ENCODE measurements at regions not wholly inside any gene's neighbourhood (a gene's known extent, or its start where the extent isn't known, plus 50 kb on each side); places are given as distances from the start of the nearest gene placed in this dataset.
A peak's percentile ranks its signal among the peaks of the same experiment; 100 is the strongest.

DNA sequence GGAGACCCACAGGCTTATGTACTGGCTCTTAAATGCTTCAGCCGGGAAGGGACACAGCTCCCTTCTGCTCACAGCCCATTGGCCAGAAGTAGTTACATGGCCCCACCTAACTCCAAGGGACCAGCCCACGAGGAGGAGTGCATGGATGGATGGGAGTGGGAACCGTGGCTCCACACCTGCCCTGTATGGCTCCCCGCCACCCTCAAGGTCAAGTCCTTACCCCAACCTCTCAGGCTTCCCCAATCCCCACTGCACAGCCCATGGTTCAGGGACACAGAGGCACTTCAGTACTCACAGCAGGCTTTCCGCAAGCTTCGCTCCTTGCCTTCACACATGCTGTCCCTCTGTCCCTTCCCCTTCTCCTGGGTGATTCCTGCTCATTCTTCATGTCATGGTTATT lies 137.9 kb upstream of the KCNG1 start:
- no peak for FAIRE-seq
- no peak for ATAC-seq
- in situ Hi-C loops (cut with MboI), result no loop called here
- Histone ChIP-seq H2AFZ (ENCODE audit: low read depth, low read length) (no peak overlapping the region), H3K4me1 (replicated peaks in 1 of 2; ENCODE audit: control insufficient read depth in 2 of 2, insufficient read depth in 2 of 2, low read length in 2 of 2) (no peaks in the 10 kb centered on the region), H3K36me3 (ENCODE audit: control insufficient read depth, insufficient read depth, low read length) (no peaks in the 10 kb centered on the region), H3K9me1 (ENCODE audit: control insufficient read depth, insufficient read depth, low read length) (no peaks in the 10 kb centered on the region), H3K79me2 (ENCODE audit: control insufficient read depth, insufficient read depth, low read length) (no peaks in the 10 kb centered on the region), H3K9me3 (replicated peaks; ENCODE audit: control insufficient read depth, insufficient read depth, low read depth, low read length) (no peaks in the 10 kb centered on the region), H3K9ac (ENCODE audit: insufficient read depth in 1 of 2, low read depth in 2 of 2, low read length in 2 of 2) (0 out of 4 replicates have a peak overlapping the region, but pooled peaks of 1 of the 2 experiments have one; percentile 35), H4K20me1 (replicated peaks; ENCODE audit: control insufficient read depth, insufficient read depth, low read length) (peaks cover 6% of the 10 kb centered on the region; the same call in 1 of the 2 replicates), H3K4me2 (ENCODE audit: insufficient read depth, low read length) (no peak overlapping the region), H3K27me3 (ENCODE audit: control insufficient read depth in 2 of 2, insufficient read depth in 2 of 2, low read length in 2 of 2) (peaks cover 23 to 62% of the 10 kb centered on the region in 2 experiments), H3K4me3 (no peak overlapping the region), H3K27ac (ENCODE audit: extremely low read depth, low read depth, low read length) (no peak overlapping the region)
- BruUV-seq (replicated peaks), result no TSS peak
- DNase-seq (ENCODE audit: extremely low read depth in 1 of 4, low spot score in 3 of 4), result no peak
- intact Hi-C loops (cut with micrococcal nuclease), result no loop called here
- 2% methylated on average over 6 of the region's 6 CpGs for WGBS (ENCODE audit: insufficient coverage, low coverage, missing lambda C conversion rate)
- CTCF ChIA-PET (ENCODE audit: low intra/inter-chr PET ratio), result no interaction called here
- POLR2A ChIA-PET, result interaction anchor here (0.7 kb wide), 1 partner anchor 61 kb away, joined by 3 read pairs; no protein-coding TSS in a partner anchor
- TF ChIP-seq ILF3 (IDR thresholded peaks at IDR 0.05; ENCODE audit: borderline replicate concordance), result no peak
- TF ChIP-seq SREBF1 (IDR thresholded peaks at IDR 0.05; ENCODE audit: borderline replicate concordance, low read depth, low read length), result no peak
- TF ChIP-seq, protein P1, sequence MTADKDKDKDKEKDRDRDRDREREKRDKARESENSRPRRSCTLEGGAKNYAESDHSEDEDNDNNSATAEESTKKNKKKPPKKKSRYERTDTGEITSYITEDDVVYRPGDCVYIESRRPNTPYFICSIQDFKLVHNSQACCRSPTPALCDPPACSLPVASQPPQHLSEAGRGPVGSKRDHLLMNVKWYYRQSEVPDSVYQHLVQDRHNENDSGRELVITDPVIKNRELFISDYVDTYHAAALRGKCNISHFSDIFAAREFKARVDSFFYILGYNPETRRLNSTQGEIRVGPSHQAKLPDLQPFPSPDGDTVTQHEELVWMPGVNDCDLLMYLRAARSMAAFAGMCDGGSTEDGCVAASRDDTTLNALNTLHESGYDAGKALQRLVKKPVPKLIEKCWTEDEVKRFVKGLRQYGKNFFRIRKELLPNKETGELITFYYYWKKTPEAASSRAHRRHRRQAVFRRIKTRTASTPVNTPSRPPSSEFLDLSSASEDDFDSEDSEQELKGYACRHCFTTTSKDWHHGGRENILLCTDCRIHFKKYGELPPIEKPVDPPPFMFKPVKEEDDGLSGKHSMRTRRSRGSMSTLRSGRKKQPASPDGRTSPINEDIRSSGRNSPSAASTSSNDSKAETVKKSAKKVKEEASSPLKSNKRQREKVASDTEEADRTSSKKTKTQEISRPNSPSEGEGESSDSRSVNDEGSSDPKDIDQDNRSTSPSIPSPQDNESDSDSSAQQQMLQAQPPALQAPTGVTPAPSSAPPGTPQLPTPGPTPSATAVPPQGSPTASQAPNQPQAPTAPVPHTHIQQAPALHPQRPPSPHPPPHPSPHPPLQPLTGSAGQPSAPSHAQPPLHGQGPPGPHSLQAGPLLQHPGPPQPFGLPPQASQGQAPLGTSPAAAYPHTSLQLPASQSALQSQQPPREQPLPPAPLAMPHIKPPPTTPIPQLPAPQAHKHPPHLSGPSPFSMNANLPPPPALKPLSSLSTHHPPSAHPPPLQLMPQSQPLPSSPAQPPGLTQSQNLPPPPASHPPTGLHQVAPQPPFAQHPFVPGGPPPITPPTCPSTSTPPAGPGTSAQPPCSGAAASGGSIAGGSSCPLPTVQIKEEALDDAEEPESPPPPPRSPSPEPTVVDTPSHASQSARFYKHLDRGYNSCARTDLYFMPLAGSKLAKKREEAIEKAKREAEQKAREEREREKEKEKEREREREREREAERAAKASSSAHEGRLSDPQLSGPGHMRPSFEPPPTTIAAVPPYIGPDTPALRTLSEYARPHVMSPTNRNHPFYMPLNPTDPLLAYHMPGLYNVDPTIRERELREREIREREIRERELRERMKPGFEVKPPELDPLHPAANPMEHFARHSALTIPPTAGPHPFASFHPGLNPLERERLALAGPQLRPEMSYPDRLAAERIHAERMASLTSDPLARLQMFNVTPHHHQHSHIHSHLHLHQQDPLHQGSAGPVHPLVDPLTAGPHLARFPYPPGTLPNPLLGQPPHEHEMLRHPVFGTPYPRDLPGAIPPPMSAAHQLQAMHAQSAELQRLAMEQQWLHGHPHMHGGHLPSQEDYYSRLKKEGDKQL (CRISPR knock-in tag; IDR thresholded peaks at IDR 0.05; ENCODE audit: borderline replicate concordance), result no peak
- TF ChIP-seq NR4A1 (CRISPR knock-in tag; IDR thresholded peaks at IDR 0.05), result no peak
- no peak for TF ChIP-seq NR4A1 (tag; IDR thresholded peaks at IDR 0.05)
- TF ChIP-seq, protein P2, sequence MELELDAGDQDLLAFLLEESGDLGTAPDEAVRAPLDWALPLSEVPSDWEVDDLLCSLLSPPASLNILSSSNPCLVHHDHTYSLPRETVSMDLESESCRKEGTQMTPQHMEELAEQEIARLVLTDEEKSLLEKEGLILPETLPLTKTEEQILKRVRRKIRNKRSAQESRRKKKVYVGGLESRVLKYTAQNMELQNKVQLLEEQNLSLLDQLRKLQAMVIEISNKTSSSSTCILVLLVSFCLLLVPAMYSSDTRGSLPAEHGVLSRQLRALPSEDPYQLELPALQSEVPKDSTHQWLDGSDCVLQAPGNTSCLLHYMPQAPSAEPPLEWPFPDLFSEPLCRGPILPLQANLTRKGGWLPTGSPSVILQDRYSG (tag; conservative IDR thresholded peaks at IDR 0.05; ENCODE audit: low read depth), result no peak
- TF ChIP-seq GATAD2B (IDR thresholded peaks at IDR 0.05; ENCODE audit: borderline replicate concordance), result no peak
- no peak for TF ChIP-seq HDGF (IDR thresholded peaks at IDR 0.05)
- TF ChIP-seq KLF10 (CRISPR knock-in tag; IDR thresholded peaks at IDR 0.05), result no peak
- TF ChIP-seq, protein P3, sequence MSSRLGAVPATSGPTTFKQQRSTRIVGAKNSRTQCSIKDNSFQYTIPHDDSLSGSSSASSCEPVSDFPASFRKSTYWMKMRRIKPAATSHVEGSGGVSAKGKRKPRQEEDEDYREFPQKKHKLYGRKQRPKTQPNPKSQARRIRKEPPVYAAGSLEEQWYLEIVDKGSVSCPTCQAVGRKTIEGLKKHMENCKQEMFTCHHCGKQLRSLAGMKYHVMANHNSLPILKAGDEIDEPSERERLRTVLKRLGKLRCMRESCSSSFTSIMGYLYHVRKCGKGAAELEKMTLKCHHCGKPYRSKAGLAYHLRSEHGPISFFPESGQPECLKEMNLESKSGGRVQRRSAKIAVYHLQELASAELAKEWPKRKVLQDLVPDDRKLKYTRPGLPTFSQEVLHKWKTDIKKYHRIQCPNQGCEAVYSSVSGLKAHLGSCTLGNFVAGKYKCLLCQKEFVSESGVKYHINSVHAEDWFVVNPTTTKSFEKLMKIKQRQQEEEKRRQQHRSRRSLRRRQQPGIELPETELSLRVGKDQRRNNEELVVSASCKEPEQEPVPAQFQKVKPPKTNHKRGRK (tag; IDR thresholded peaks at IDR 0.05), result no peak
- TF ChIP-seq, protein P4, sequence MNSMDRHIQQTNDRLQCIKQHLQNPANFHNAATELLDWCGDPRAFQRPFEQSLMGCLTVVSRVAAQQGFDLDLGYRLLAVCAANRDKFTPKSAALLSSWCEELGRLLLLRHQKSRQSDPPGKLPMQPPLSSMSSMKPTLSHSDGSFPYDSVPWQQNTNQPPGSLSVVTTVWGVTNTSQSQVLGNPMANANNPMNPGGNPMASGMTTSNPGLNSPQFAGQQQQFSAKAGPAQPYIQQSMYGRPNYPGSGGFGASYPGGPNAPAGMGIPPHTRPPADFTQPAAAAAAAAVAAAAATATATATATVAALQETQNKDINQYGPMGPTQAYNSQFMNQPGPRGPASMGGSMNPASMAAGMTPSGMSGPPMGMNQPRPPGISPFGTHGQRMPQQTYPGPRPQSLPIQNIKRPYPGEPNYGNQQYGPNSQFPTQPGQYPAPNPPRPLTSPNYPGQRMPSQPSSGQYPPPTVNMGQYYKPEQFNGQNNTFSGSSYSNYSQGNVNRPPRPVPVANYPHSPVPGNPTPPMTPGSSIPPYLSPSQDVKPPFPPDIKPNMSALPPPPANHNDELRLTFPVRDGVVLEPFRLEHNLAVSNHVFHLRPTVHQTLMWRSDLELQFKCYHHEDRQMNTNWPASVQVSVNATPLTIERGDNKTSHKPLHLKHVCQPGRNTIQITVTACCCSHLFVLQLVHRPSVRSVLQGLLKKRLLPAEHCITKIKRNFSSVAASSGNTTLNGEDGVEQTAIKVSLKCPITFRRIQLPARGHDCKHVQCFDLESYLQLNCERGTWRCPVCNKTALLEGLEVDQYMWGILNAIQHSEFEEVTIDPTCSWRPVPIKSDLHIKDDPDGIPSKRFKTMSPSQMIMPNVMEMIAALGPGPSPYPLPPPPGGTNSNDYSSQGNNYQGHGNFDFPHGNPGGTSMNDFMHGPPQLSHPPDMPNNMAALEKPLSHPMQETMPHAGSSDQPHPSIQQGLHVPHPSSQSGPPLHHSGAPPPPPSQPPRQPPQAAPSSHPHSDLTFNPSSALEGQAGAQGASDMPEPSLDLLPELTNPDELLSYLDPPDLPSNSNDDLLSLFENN (IDR thresholded peaks at IDR 0.05; ENCODE audit: low read depth in 2 of 2, low read length in 2 of 2), result no peak

Measured in K562 (cell line).